RWPE2 (cell line): ENCODE measurements at regions not wholly inside any gene's neighbourhood (a gene's known extent, or its start where the extent isn't known, plus 50 kb on each side); places are given as distances from the start of the nearest gene placed in this dataset.

Experiments used
- ATAC-seq: fragments of 200-7000 bp; cut with Tn5 transposase; 3 replicates; pipeline ENCODE4 v1.9.1; 2021; ENCODE audit warnings: low read depth
- DNase-seq: peaks from one replicate; pipeline ENCODE4 v3.0.0-alpha.2; 2020; ENCODE audit warnings: low spot score
- H3K27ac ChIP-seq: fragments of 450-650 bp; 2 replicates; pipeline ENCODE4 v1.5.1; 2017; ENCODE audit warnings: mild to moderate bottlenecking; ENCODE audit not compliant: poor library complexity, severe bottlenecking
- H3K27me3 ChIP-seq: fragments of 250-450 bp; sonication (Bioruptor Pico); 2 replicates; pipeline ENCODE4 v1.5.1; 2021; ENCODE audit warnings: mild to moderate bottlenecking, moderate library complexity; ENCODE audit not compliant: insufficient read depth, poor library complexity, severe bottlenecking
- H3K36me3 ChIP-seq: fragments of 250-450 bp; sonication (Bioruptor Pico); 2 replicates; pipeline ENCODE4 v1.5.1; 2020; ENCODE audit warnings: low read depth, mild to moderate bottlenecking, moderate library complexity
- H3K4me1 ChIP-seq: fragments of 250-450 bp; sonication (Bioruptor Pico); 2 replicates; pipeline ENCODE4 v1.5.1; 2021; ENCODE audit warnings: mild to moderate bottlenecking, moderate library complexity; ENCODE audit not compliant: insufficient read depth, poor library complexity, severe bottlenecking
- H3K4me3 ChIP-seq: fragments of 250-450 bp; sonication (Bioruptor Pico); 2 replicates; pipeline ENCODE4 v1.5.1; 2021; ENCODE audit warnings: mild to moderate bottlenecking, moderate library complexity; ENCODE audit not compliant: severe bottlenecking
- H3K9me3 ChIP-seq: fragments of 250-450 bp; sonication (Bioruptor Pico); 2 replicates; pipeline ENCODE4 v1.5.1; 2021; ENCODE audit warnings: mild to moderate bottlenecking, moderate library complexity; ENCODE audit not compliant: severe bottlenecking
- TF ChIP-seq, protein P1 (sequence below): fragments of 450-650 bp; IDR thresholded peaks from one replicate; pipeline ENCODE4 v1.5.1; 2017; ENCODE audit warnings: mild to moderate bottlenecking, moderate library complexity; ENCODE audit not compliant: poor library complexity, severe bottlenecking

DNA sequence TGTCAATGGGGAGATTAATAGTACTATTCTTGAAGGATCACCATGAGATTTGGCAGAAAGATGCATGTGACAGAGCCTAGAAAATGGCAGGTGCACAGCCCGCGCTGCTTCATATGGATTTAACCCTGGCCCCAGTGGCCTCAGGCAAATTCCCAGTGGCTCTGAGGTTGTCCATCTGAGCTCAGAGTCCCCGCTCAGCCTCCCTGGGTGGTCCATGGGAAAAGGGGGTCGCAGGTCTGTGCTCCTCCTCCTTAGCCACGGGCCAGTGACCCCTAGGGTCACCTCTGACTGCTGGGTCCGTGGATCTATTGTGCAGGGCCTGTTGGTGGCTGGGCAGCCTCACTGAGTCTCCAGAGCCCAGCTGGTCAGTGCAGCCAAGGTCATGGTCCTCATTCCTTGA lies 93.3 kb upstream of the BOD1 start:
- TF ChIP-seq, protein P1, sequence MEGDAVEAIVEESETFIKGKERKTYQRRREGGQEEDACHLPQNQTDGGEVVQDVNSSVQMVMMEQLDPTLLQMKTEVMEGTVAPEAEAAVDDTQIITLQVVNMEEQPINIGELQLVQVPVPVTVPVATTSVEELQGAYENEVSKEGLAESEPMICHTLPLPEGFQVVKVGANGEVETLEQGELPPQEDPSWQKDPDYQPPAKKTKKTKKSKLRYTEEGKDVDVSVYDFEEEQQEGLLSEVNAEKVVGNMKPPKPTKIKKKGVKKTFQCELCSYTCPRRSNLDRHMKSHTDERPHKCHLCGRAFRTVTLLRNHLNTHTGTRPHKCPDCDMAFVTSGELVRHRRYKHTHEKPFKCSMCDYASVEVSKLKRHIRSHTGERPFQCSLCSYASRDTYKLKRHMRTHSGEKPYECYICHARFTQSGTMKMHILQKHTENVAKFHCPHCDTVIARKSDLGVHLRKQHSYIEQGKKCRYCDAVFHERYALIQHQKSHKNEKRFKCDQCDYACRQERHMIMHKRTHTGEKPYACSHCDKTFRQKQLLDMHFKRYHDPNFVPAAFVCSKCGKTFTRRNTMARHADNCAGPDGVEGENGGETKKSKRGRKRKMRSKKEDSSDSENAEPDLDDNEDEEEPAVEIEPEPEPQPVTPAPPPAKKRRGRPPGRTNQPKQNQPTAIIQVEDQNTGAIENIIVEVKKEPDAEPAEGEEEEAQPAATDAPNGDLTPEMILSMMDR, result no peak
- no peak for ATAC-seq
- peaks cover 19% of the 10 kb centered on the region for H3K4me1 ChIP-seq
- H3K4me3 ChIP-seq, result no peak overlapping the region
- H3K9me3 ChIP-seq, result no peaks in the 10 kb centered on the region
- no peaks in the 10 kb centered on the region for H3K27me3 ChIP-seq
- no peak for DNase-seq
- no peaks in the 10 kb centered on the region for H3K36me3 ChIP-seq
- H3K27ac ChIP-seq, result no peak overlapping the region

DNA sequence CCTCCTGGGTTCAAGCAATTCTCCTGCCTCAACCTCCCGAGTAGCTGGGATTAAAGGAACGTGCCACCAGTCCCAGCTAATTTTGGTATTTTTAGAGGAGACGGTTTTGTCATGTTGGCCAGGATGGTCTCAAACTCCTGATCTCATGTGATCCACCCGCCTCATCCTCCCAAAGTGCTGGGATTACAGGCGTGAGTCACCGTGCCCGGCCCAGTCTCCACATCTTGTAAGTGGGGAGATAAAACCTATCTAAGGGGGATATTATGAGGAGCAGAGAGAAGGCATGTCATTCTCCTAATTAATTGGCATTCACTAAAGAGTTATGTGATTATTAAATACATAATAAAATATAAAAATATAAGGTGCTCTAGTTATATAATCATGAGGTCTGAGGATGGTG lies 94.1 kb upstream of the BOD1 start:
- Histone ChIP-seq H3K27me3 (no peaks in the 10 kb centered on the region), H3K9me3 (no peaks in the 10 kb centered on the region), H3K36me3 (no peaks in the 10 kb centered on the region), H3K4me1 (peaks cover 27% of the 10 kb centered on the region), H3K4me3 (no peak overlapping the region), H3K27ac (no peak overlapping the region)
- TF ChIP-seq, protein P1, result no peak
- no peak for DNase-seq
- no peak for ATAC-seq

DNA sequence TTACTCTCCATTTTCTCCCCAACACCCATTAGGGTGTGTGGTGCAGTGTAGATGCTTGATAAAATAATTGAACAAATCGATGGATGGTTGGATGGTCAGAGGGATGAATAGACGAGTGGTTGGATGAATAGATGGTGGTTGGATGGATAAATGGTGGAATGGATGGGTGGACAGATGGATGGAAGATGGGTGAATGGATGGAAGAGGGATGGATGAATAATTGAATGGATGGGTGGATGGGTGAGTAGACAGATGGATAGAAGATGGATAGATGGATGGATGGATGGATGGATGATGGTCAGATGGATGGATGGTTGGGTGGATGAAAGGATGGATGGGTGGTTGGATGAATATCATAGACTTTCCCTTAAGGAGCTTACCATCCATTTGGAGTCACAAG lies 95.0 kb upstream of the BOD1 start:
- no peak for DNase-seq
- no peak overlapping the region for H3K27ac ChIP-seq
- no peaks in the 10 kb centered on the region for H3K9me3 ChIP-seq
- no peak overlapping the region for H3K4me3 ChIP-seq
- H3K4me1 ChIP-seq, result peaks cover 27% of the 10 kb centered on the region
- H3K27me3 ChIP-seq, result no peaks in the 10 kb centered on the region
- no peak for ATAC-seq
- H3K36me3 ChIP-seq, result no peaks in the 10 kb centered on the region
- TF ChIP-seq, protein P1, result no peak

DNA sequence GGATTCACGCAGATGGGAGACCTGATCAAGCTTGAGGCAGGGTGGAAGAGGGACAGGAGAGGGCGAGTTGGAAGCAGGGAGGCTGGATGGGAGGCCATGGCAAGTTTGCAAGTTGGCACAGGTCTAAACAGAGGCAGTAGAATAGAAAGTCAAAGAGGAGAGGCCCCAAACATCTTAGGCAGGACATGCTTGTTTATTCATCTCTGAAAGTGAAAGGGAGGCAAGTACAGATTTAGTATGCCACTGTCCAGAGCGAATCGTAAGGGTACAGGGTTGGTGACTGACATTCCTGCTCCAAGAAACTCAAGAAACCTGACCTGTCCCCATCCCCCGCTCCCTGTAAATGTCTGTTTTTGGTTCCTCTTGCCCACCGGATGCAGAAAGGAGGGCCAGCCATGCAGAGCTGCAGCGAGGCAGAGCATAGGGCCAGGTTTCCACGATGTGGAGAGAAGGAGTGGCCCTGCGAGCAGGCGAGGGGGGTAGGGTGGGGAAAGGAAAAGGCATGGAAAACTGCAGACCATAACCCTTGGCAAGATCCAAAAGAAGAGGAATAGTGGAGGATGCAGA lies 96.2 kb upstream of the BOD1 start:
- DNase-seq (no peak), ATAC-seq (no peak)
- Histone ChIP-seq H3K27ac (no peak overlapping the region), H3K4me1 (peaks cover 18% of the 10 kb centered on the region), H3K4me3 (no peak overlapping the region), H3K27me3 (no peaks in the 10 kb centered on the region), H3K9me3 (no peaks in the 10 kb centered on the region), H3K36me3 (no peaks in the 10 kb centered on the region)
- TF ChIP-seq, protein P1, result no peak

DNA sequence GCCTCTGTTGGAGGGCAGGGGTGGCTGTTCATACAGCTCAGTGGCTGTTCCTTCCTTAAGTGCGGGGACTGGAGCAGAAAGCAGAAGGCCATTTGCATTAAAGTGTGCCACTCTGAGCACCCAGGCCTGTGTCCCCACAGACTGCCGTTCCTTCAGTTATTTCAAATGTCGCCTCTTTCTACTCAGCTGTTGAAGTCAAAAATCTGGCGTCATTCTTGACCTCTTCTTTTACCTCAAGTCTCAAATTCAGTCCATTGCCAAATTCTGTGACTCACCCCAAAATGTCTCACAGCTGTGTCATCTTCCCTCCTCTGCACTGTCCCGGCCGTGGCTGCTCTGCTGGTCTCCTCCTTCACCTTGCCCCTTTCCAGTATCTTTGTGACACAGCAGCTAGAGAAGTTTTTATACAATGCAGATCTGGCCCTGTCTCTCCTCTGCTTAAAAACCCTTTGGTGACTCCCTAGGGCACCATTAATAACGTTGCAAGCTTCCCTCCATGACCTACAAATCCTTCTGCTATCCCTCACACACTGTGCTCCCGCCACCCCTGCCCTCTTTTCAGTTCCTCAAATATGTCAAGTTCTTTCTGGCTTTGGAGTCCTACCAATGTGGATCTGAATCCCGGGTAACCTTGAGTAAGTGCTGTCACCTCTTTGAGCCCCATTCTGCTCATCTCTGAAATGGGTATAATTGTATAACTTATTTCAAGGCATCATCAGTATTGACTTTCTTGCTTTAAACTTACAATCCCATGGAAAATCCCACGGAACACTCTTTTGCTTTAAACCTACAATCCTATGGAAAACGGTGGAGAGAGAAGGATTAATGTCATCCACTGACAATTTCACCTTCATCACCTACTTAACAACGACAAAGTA lies 98.3 kb upstream of the BOD1 start:
- no peaks in the 10 kb centered on the region for H3K27me3 ChIP-seq
- peaks cover 17% of the 10 kb centered on the region for H3K4me1 ChIP-seq
- TF ChIP-seq, protein P1, result no peak
- H3K27ac ChIP-seq, result peak overlapping the region; percentile 3
- no peaks in the 10 kb centered on the region for H3K36me3 ChIP-seq
- DNase-seq (no peak), ATAC-seq (peak; percentile 95)
- H3K9me3 ChIP-seq, result no peaks in the 10 kb centered on the region
- no peak overlapping the region for H3K4me3 ChIP-seq
